MCF 10A (cell line): ENCODE measurements at regions not wholly inside any gene's neighbourhood (a gene's known extent, or its start where the extent isn't known, plus 50 kb on each side); places are given as distances from the start of the nearest gene placed in this dataset.

Experiments
- BruUV-seq: library from RNA; stranded (reverse); fragments of 400-500 nt; replicated peaks from 2 replicates; lab custom pipeline; 2021; lab: Mats Ljungman, UMichigan
- CTCF ChIA-PET: fragments of 300-600 bp; sonication (Branson Sonifier 250); formaldehyde crosslinking; extraction: SDS; loops from one replicate; lab custom pipeline; 2021; ENCODE audit warnings: antibody characterized with exemption, inconsistent platforms; lab: Yijun Ruan, JAX
- POLR2A ChIA-PET: fragments of 300-600, 350-650 bp; sonication (Branson Sonifier 250); formaldehyde crosslinking; extraction: SDS; loops from one replicate; lab custom pipeline; 2020; ENCODE audit warnings: antibody characterized with exemption, inconsistent platforms; lab: Yijun Ruan, JAX
- DNase-seq: peaks from one replicate; pipeline ENCODE4 v3.0.0-alpha.2; 2018; ENCODE audit not compliant: unreplicated experiment
- H3K27ac Mint-ChIP-seq: one replicate; pipeline ENCODE4 v1.8.0; 2022; ENCODE audit warnings: mild to moderate bottlenecking, low read depth, mixed read lengths; ENCODE audit not compliant: unreplicated experiment
- H3K27me3 Mint-ChIP-seq: one replicate; pipeline ENCODE4 v1.8.0; 2022; ENCODE audit warnings: mixed read lengths; ENCODE audit not compliant: insufficient read depth, unreplicated experiment
- H3K36me3 Mint-ChIP-seq: one replicate; pipeline ENCODE4 v1.8.0; 2022; ENCODE audit warnings: mild to moderate bottlenecking, moderate library complexity, mixed read lengths; ENCODE audit not compliant: insufficient read depth, unreplicated experiment
- H3K4me1 Mint-ChIP-seq: one replicate; pipeline ENCODE4 v1.8.0; 2022; ENCODE audit warnings: mixed read lengths; ENCODE audit not compliant: insufficient read depth, unreplicated experiment
- H3K4me3 Mint-ChIP-seq: one replicate; pipeline ENCODE4 v1.8.0; 2022; ENCODE audit warnings: mild to moderate bottlenecking, moderate library complexity, mixed read lengths; ENCODE audit not compliant: unreplicated experiment
- H3K9me3 Mint-ChIP-seq: one replicate; pipeline ENCODE4 v1.8.0; 2022; ENCODE audit warnings: mixed read lengths; ENCODE audit not compliant: unreplicated experiment
- CTCF ChIP-seq: fragments of 200-600 bp; IDR thresholded peaks from one replicate; pipeline ENCODE4 v1.8.0; 2022; ENCODE audit warnings: antibody characterized with exemption, mild to moderate bottlenecking; ENCODE audit not compliant: unreplicated experiment
- intact Hi-C: fragments of 100-400 bp; cut with micrococcal nuclease; formaldehyde crosslinking; loops from 2 replicates; pipeline ENCODE4 v1.14.1; 2022

GRCh38 chr10:88110822-88111221 is 247.4 kb downstream of the PTEN start:
- H3K27me3 Mint-ChIP-seq, result no peaks in the 10 kb centered on the region
- H3K9me3 Mint-ChIP-seq, result peaks cover 5% of the 10 kb centered on the region
- intact Hi-C loops, result loop anchor here (2.0 kb wide), 1 partner anchor 278 kb away; no protein-coding TSS in a partner anchor
- no peaks in the 10 kb centered on the region for H3K36me3 Mint-ChIP-seq
- CTCF ChIA-PET, result interaction anchor here (0.7 kb wide), 1 partner anchor 189 kb away, joined by 3 read pairs; no protein-coding TSS in a partner anchor
- no peak for DNase-seq
- POLR2A ChIA-PET, result interaction anchor here (1.2 kb wide), 1 partner anchor 15 kb away, joined by 4 read pairs; no protein-coding TSS in a partner anchor
- H3K4me3 Mint-ChIP-seq, result no peak overlapping the region
- peaks cover 21% of the 10 kb centered on the region for H3K4me1 Mint-ChIP-seq
- no peak for TF ChIP-seq CTCF
- H3K27ac Mint-ChIP-seq, result no peak overlapping the region
- no TSS peak for BruUV-seq

DNA sequence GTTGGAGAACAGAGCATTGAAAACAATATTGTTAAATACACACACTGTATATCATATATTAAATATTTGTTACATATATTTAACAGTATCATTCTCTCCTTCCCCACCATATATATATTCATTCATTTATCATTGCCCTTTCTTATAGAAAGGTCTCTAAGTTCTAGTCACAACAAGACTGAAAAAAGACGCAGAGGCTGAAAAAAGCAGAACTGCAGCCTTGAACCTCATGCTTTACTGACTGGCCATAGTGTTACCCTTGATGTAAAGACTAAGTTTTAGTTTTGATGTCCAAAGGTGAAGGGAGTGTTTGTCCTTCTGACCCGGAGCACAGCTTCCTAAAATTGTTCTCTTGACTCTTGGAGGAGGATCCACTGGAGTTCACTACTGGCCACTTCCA is 247.9 kb downstream of the PTEN start:
- TF ChIP-seq CTCF, result no peak
- BruUV-seq, result no TSS peak

DNA sequence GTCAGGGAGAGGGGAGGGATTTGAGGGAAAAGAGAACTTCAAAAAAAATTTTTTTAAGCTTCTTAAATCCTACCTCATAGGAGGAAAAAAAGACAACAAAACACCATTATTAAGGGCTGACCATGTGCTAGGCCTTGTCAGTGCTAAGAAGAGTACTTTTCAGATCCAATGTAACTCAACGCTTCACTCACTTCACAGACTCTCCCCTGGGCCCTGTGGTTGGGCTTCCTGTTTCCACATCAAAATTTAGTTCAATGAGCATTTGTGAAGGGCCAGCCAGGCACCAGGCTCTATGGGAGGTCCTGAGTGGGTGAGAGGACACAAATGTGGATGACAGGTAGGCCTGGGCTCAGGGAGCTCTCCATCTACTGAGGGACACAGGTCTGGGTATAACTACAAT is 249.8 kb downstream of the PTEN start:
- intact Hi-C loops, result no loop called here
- DNase-seq, result no peak
- ChIA-PET POLR2A (interaction anchor here (0.9 kb wide), 1 partner anchor 17 kb away, joined by 4 read pairs; no protein-coding TSS in a partner anchor), CTCF (interaction anchor here (1.1 kb wide), 1 partner anchor 250 kb away, joined by 4 read pairs; the partner anchor contains the start of genes KLLN and PTEN)
- H3K4me3 Mint-ChIP-seq, result no peak overlapping the region
- no TSS peak for BruUV-seq
- H3K4me1 Mint-ChIP-seq, result peaks cover 14% of the 10 kb centered on the region
- H3K9me3 Mint-ChIP-seq, result peaks cover 5% of the 10 kb centered on the region
- no peak overlapping the region for H3K27ac Mint-ChIP-seq
- no peaks in the 10 kb centered on the region for H3K27me3 Mint-ChIP-seq
- no peaks in the 10 kb centered on the region for H3K36me3 Mint-ChIP-seq
- TF ChIP-seq CTCF, result no peak

More for the DNA sequence above, 247.9 kb downstream of the PTEN start:
- Mint-ChIP-seq H3K36me3 (no peaks in the 10 kb centered on the region), H3K4me3 (no peak overlapping the region), H3K27ac (no peak overlapping the region), H3K4me1 (peaks cover 21% of the 10 kb centered on the region), H3K9me3 (peaks cover 5% of the 10 kb centered on the region), H3K27me3 (no peaks in the 10 kb centered on the region)
- no peak for DNase-seq
- ChIA-PET POLR2A (no interaction called here), CTCF (interaction anchor here (0.7 kb wide), 1 partner anchor 189 kb away, joined by 3 read pairs; no protein-coding TSS in a partner anchor)
- intact Hi-C loops, result loop anchor here (2.0 kb wide), 1 partner anchor 278 kb away; no protein-coding TSS in a partner anchor

- intact Hi-C loops, result no loop called here
- peaks cover 5% of the 10 kb centered on the region for H3K9me3 Mint-ChIP-seq
- POLR2A ChIA-PET, result interaction anchor here (0.8 kb wide), 1 partner anchor 39 kb away, joined by 3 read pairs; no protein-coding TSS in a partner anchor
- TF ChIP-seq CTCF, result no peak
- H3K4me1 Mint-ChIP-seq, result peaks cover 11% of the 10 kb centered on the region
- CTCF ChIA-PET, result interaction anchor here (0.6 to 1.1 kb wide), 3 partner anchors 14 to 251 kb away, joined by 3 to 6 read pairs (median 4); partner anchors contain the start of genes KLLN and PTEN
- BruUV-seq, result no TSS peak
- H3K36me3 Mint-ChIP-seq, result no peaks in the 10 kb centered on the region
- H3K27me3 Mint-ChIP-seq, result no peaks in the 10 kb centered on the region
- H3K4me3 Mint-ChIP-seq, result no peak overlapping the region
- H3K27ac Mint-ChIP-seq, result no peak overlapping the region
- no peak for DNase-seq
These were observed 250.3 kb downstream of the PTEN start for GRCh38 chr10:88113657-88114272.
